ENCODE measurements at regions not wholly inside any gene's neighbourhood (a gene's known extent, or its start where the extent isn't known, plus 50 kb on each side); places are given as distances from the start of the nearest gene placed in this dataset.
A peak's percentile ranks its signal among the peaks of the same experiment; 100 is the strongest.
"Not testable (repeated sequence)": the region's sequence is repeated elsewhere in the genome, so short reads cannot be mapped to it uniquely, and the experiment has no call there.

DNA sequence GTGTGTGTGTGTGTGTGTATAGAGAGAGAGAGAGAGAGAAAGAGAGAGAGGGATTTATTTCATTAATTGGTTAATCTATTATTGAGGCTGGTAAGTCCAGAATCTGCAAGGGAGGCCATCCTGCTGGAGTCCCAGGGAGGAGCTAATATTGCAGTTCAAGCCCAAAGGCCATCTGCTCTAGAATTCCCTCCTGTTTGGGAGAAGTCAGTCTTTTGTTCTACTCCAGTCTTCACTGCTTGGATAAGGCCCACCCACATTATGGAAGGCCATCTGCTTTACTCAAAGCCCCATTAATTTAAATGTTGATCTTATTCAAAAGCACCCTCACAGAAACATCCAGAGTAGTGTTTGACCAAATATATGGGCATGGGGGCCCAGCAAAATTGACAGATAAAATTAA, 317.5 kb upstream of the RASGEF1B start:
- FAIRE-seq (no peak), DNase-seq (no peak)
- H3K27ac ChIP-seq (ENCODE audit: low read depth in 1 of 3, low read length in 2 of 3) = no peak overlapping the region
- peaks cover 0 to 3% of the 10 kb centered on the region in 2 donors for H3K9me3 ChIP-seq (ENCODE audit: control insufficient read depth in 2 of 2, insufficient read depth in 1 of 2, low read depth in 1 of 2, low read length in 1 of 2)
- H3K36me3 ChIP-seq (ENCODE audit: control insufficient read depth in 3 of 3, insufficient read depth in 2 of 3, low read depth in 1 of 3, low read length in 3 of 3) = no peaks in the 10 kb centered on the region
- H3K27me3 ChIP-seq (ENCODE audit: control insufficient read depth in 3 of 3, insufficient read depth in 3 of 3, low read length in 3 of 3) = no peaks in the 10 kb centered on the region
- peaks cover 3 to 29% (median 4%) of the 10 kb centered on the region in 3 donors for H3K4me1 ChIP-seq (ENCODE audit: control insufficient read depth in 3 of 3, insufficient read depth in 2 of 3, low read depth in 1 of 3, low read length in 2 of 3)
- H3K4me3 ChIP-seq (ENCODE audit: low read depth in 1 of 3, low read length in 3 of 3) = no peak overlapping the region

- H3K27me3 ChIP-seq (ENCODE audit: control insufficient read depth in 3 of 3, insufficient read depth in 3 of 3, low read length in 3 of 3) = no peaks in the 10 kb centered on the region
- DNase-seq (peak in 1 of 2 donors; percentile 15), FAIRE-seq (no peak)
- no peaks in the 10 kb centered on the region for H3K36me3 ChIP-seq (ENCODE audit: control insufficient read depth in 3 of 3, insufficient read depth in 2 of 3, low read depth in 1 of 3, low read length in 3 of 3)
- no peak overlapping the region for H3K4me3 ChIP-seq (ENCODE audit: low read depth in 1 of 3, low read length in 3 of 3)
- H3K4me1 ChIP-seq (ENCODE audit: control insufficient read depth in 3 of 3, insufficient read depth in 2 of 3, low read depth in 1 of 3, low read length in 2 of 3) = peaks cover 3 to 29% (median 4%) of the 10 kb centered on the region in 3 donors
- no peaks in the 10 kb centered on the region for H3K9me3 ChIP-seq (ENCODE audit: control insufficient read depth in 2 of 2, insufficient read depth in 1 of 2, low read depth in 1 of 2, low read length in 1 of 2)
- WGBS, 3 donors = 84 to 91% (median 90%) methylated on average over 1 of the region's 1 CpG
- H3K27ac ChIP-seq (ENCODE audit: low read depth in 1 of 3, low read length in 2 of 3) = peak overlapping the region in 1 of 3 donors; percentile 56
These were observed 315.1 kb upstream of the RASGEF1B start for GRCh38 chr4:81786766-81787165.

DNA sequence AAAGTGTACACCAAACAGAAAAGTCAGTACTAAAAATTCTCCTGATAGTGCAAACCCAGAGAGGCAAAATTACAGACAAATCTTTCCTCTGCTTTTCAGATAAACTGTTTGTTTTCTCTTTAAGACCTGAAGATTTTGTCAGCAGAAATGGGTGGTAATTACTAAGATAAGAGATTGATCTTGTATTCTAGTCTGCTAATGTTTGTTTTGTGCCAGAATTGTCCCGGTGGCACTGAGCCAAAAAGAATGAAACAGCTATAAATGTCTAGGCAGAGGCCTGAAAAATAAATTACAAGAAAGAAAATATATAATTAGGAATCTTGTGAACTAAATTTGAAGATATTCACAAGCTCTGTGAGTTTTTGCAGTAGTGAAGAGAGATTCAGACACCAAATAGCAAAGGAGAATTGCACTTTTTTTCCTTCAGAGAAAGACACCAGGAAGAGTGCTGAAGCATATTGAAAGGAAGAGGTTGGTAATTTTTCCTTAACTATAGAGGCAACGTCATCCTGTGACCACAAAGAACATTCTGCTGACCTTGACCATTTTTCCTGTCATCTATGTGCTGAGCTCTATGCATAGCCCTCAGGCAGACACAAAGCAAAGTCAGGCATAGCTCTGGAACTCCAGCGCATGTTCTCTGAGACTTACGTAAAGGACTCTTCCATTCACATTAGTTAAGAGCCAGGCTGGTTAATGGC, 314.5 kb upstream of the RASGEF1B start:
- no peak for FAIRE-seq
- H3K27me3 ChIP-seq (ENCODE audit: control insufficient read depth in 3 of 3, insufficient read depth in 3 of 3, low read length in 3 of 3) = no peaks in the 10 kb centered on the region
- 26 to 52% (median 27%) methylated on average over 4 of the region's 4 CpGs for WGBS, 3 donors

DNA sequence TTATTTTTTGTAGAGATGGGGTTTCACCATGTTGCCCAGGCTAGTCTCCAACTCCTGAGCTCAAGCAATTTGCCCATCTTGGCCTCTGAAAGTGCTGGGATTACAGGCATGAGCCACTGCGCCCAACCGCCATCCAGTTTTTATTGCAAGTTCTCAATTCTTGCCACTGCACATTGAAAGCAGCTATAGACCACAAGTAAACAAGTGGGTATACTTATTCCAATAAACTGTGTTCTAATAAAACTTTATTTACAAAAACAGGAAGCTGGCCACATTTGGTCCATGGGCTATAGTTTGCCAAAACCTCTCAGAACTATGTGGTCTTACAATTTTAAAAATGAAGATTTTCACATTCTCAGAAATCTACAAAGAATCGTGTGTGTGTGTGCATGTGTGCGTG, 313.6 kb upstream of the RASGEF1B start:
- no peak for DNase-seq
- Histone ChIP-seq H3K4me3 (ENCODE audit: low read depth in 1 of 3, low read length in 3 of 3) (no peak overlapping the region), H3K36me3 (ENCODE audit: control insufficient read depth in 3 of 3, insufficient read depth in 2 of 3, low read depth in 1 of 3, low read length in 3 of 3) (no peaks in the 10 kb centered on the region), H3K4me1 (ENCODE audit: control insufficient read depth in 3 of 3, insufficient read depth in 2 of 3, low read depth in 1 of 3, low read length in 2 of 3) (peaks cover 2 to 21% (median 3%) of the 10 kb centered on the region in 3 donors), H3K9me3 (ENCODE audit: control insufficient read depth in 2 of 2, insufficient read depth in 1 of 2, low read depth in 1 of 2, low read length in 1 of 2) (no peaks in the 10 kb centered on the region), H3K27me3 (ENCODE audit: control insufficient read depth in 3 of 3, insufficient read depth in 3 of 3, low read length in 3 of 3) (no peaks in the 10 kb centered on the region), H3K27ac (ENCODE audit: low read depth in 1 of 3, low read length in 2 of 3) (no peak overlapping the region)
- WGBS, 3 donors = 96 to 98% (median 96%) methylated on average over 4 of the region's 4 CpGs
- FAIRE-seq = no peak

More for the DNA sequence above, 314.5 kb upstream of the RASGEF1B start:
- peak; percentile 54 to 59 for DNase-seq
- H3K4me3 ChIP-seq (ENCODE audit: low read depth in 1 of 3, low read length in 3 of 3) = no peak overlapping the region
- H3K36me3 ChIP-seq (ENCODE audit: control insufficient read depth in 3 of 3, insufficient read depth in 2 of 3, low read depth in 1 of 3, low read length in 3 of 3) = no peaks in the 10 kb centered on the region
- H3K27ac ChIP-seq (ENCODE audit: low read depth in 1 of 3, low read length in 2 of 3) = peak overlapping the region in 1 of 3 donors; percentile 56
- no peaks in the 10 kb centered on the region for H3K9me3 ChIP-seq (ENCODE audit: control insufficient read depth in 2 of 2, insufficient read depth in 1 of 2, low read depth in 1 of 2, low read length in 1 of 2)
- peaks cover 3 to 25% (median 4%) of the 10 kb centered on the region in 3 donors for H3K4me1 ChIP-seq (ENCODE audit: control insufficient read depth in 3 of 3, insufficient read depth in 2 of 3, low read depth in 1 of 3, low read length in 2 of 3)

- H3K4me3 ChIP-seq (ENCODE audit: low read depth in 1 of 3, low read length in 3 of 3) = no peak overlapping the region
These were observed 311.9 kb upstream of the RASGEF1B start for GRCh38 chr4:81783558-81783957.

GRCh38 chr4:81781799-81782198, 310.1 kb upstream of the RASGEF1B start:
- H3K36me3 ChIP-seq (ENCODE audit: control insufficient read depth in 3 of 3, insufficient read depth in 2 of 3, low read depth in 1 of 3, low read length in 3 of 3) = no peaks in the 10 kb centered on the region
- H3K4me1 ChIP-seq (ENCODE audit: control insufficient read depth in 3 of 3, insufficient read depth in 2 of 3, low read depth in 1 of 3, low read length in 2 of 3) = peaks cover 0 to 11% (median 3%) of the 10 kb centered on the region in 3 donors
- H3K27ac ChIP-seq (ENCODE audit: low read depth in 1 of 3, low read length in 2 of 3) = no peak overlapping the region
- no peak overlapping the region for H3K4me3 ChIP-seq (ENCODE audit: low read depth in 1 of 3, low read length in 3 of 3)
- FAIRE-seq (no peak), DNase-seq (no peak)
- peaks cover 0 to 3% of the 10 kb centered on the region in 2 donors for H3K9me3 ChIP-seq (ENCODE audit: control insufficient read depth in 2 of 2, insufficient read depth in 1 of 2, low read depth in 1 of 2, low read length in 1 of 2)
- no peaks in the 10 kb centered on the region for H3K27me3 ChIP-seq (ENCODE audit: control insufficient read depth in 3 of 3, insufficient read depth in 3 of 3, low read length in 3 of 3)
- 74 to 82% (median 74%) methylated on average over 2 of the region's 2 CpGs for WGBS, 3 donors

More at GRCh38 chr4:81783558-81783957, 311.9 kb upstream of the RASGEF1B start:
- no peak for DNase-seq
- H3K27me3 ChIP-seq (ENCODE audit: control insufficient read depth in 3 of 3, insufficient read depth in 3 of 3, low read length in 3 of 3) = no peaks in the 10 kb centered on the region
- no peak overlapping the region for H3K27ac ChIP-seq (ENCODE audit: low read depth in 1 of 3, low read length in 2 of 3)
- no peak for FAIRE-seq
- peaks cover 0 to 15% (median 3%) of the 10 kb centered on the region in 3 donors for H3K4me1 ChIP-seq (ENCODE audit: control insufficient read depth in 3 of 3, insufficient read depth in 2 of 3, low read depth in 1 of 3, low read length in 2 of 3)
- WGBS, 3 donors = 87 to 89% (median 87%) methylated on average over 2 of the region's 2 CpGs
- no peaks in the 10 kb centered on the region for H3K9me3 ChIP-seq (ENCODE audit: control insufficient read depth in 2 of 2, insufficient read depth in 1 of 2, low read depth in 1 of 2, low read length in 1 of 2)
- H3K36me3 ChIP-seq (ENCODE audit: control insufficient read depth in 3 of 3, insufficient read depth in 2 of 3, low read depth in 1 of 3, low read length in 3 of 3) = no peaks in the 10 kb centered on the region

DNA sequence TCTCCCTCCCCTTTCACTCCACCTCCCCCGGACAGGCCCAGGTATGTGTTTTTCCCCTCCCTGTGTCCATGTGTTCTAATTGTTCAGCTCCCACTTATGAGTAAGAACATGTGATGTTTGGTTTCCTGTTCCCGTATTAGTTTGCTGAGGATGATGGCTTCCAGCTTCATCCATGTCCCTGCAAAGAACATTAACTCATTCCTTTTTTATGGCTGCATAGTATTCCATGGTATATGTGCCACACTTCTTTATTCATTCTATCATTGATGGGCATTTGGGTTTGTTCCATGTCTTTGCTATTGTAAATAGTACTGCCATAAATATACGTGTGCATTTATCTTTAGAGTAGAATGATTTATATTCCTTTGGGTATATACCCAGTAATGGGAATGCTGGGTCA, 306.0 kb upstream of the RASGEF1B start:
- not testable (repeated sequence) for FAIRE-seq

DNA sequence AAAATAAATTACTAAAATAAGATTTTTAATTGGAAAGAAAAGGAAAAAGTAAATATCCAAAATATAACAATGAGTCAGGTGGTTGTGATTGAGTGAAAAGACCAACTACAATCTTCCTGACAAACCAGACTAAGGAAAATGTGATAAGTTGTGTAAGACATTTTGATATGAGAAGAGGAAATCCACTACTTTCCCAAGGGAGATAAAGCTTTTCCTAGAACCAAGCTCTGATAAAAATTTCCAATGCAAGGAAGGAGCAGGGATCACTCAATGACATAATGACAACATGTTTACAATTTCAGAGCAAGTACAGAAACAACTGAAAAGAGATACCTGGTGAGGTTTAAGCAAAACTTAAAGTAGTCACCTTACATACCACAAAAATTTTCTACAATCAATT, 305.1 kb upstream of the RASGEF1B start:
- Histone ChIP-seq H3K27ac (ENCODE audit: low read depth in 1 of 3, low read length in 2 of 3) (no peak overlapping the region), H3K36me3 (ENCODE audit: control insufficient read depth in 3 of 3, insufficient read depth in 2 of 3, low read depth in 1 of 3, low read length in 3 of 3) (no peaks in the 10 kb centered on the region), H3K4me1 (ENCODE audit: control insufficient read depth in 3 of 3, insufficient read depth in 2 of 3, low read depth in 1 of 3, low read length in 2 of 3) (no peaks in the 10 kb centered on the region), H3K27me3 (ENCODE audit: control insufficient read depth in 3 of 3, insufficient read depth in 3 of 3, low read length in 3 of 3) (no peaks in the 10 kb centered on the region), H3K4me3 (ENCODE audit: low read depth in 1 of 3, low read length in 3 of 3) (no peak overlapping the region), H3K9me3 (ENCODE audit: control insufficient read depth in 2 of 2, insufficient read depth in 1 of 2, low read depth in 1 of 2, low read length in 1 of 2) (peaks cover 0 to 3% of the 10 kb centered on the region in 2 donors)
- DNase-seq (no peak), FAIRE-seq (no peak)

More for the DNA sequence above, 306.0 kb upstream of the RASGEF1B start:
- 81 to 84% (median 82%) methylated on average over 3 of the region's 3 CpGs for WGBS, 3 donors
- H3K9me3 ChIP-seq (ENCODE audit: control insufficient read depth in 2 of 2, insufficient read depth in 1 of 2, low read depth in 1 of 2, low read length in 1 of 2); H3K4me3 ChIP-seq (ENCODE audit: low read depth in 1 of 3, low read length in 3 of 3); H3K27me3 ChIP-seq (ENCODE audit: control insufficient read depth in 3 of 3, insufficient read depth in 3 of 3, low read length in 3 of 3); H3K36me3 ChIP-seq (ENCODE audit: control insufficient read depth in 3 of 3, insufficient read depth in 2 of 3, low read depth in 1 of 3, low read length in 3 of 3); H3K27ac ChIP-seq (ENCODE audit: low read depth in 1 of 3, low read length in 2 of 3); H3K4me1 ChIP-seq (ENCODE audit: control insufficient read depth in 3 of 3, insufficient read depth in 2 of 3, low read depth in 1 of 3, low read length in 2 of 3); DNase-seq: not testable (repeated sequence)

GRCh38 chr4:81773557-81773956, 301.9 kb upstream of the RASGEF1B start:
- DNase-seq = no peak
- H3K4me1 ChIP-seq (ENCODE audit: control insufficient read depth in 3 of 3, insufficient read depth in 2 of 3, low read depth in 1 of 3, low read length in 2 of 3) = no peaks in the 10 kb centered on the region
- WGBS, 3 donors = 82 to 95% (median 83%) methylated on average over 3 of the region's 3 CpGs
- peaks cover 0 to 3% of the 10 kb centered on the region in 2 donors for H3K9me3 ChIP-seq (ENCODE audit: control insufficient read depth in 2 of 2, insufficient read depth in 1 of 2, low read depth in 1 of 2, low read length in 1 of 2)
- FAIRE-seq = no peak
- no peak overlapping the region for H3K4me3 ChIP-seq (ENCODE audit: low read depth in 1 of 3, low read length in 3 of 3)
- no peaks in the 10 kb centered on the region for H3K36me3 ChIP-seq (ENCODE audit: control insufficient read depth in 3 of 3, insufficient read depth in 2 of 3, low read depth in 1 of 3, low read length in 3 of 3)
- H3K27me3 ChIP-seq (ENCODE audit: control insufficient read depth in 3 of 3, insufficient read depth in 3 of 3, low read length in 3 of 3) = no peaks in the 10 kb centered on the region
- no peak overlapping the region for H3K27ac ChIP-seq (ENCODE audit: low read depth in 1 of 3, low read length in 2 of 3)

Measured in small intestine (tissue), 7 donors.